ENCODE measurements at regions not wholly inside any gene's neighbourhood (a gene's known extent, or its start where the extent isn't known, plus 50 kb on each side); places are given as distances from the start of the nearest gene placed in this dataset.
"Not testable (repeated sequence)": the region's sequence is repeated elsewhere in the genome, so short reads cannot be mapped to it uniquely, and the experiment has no call there.

DNA sequence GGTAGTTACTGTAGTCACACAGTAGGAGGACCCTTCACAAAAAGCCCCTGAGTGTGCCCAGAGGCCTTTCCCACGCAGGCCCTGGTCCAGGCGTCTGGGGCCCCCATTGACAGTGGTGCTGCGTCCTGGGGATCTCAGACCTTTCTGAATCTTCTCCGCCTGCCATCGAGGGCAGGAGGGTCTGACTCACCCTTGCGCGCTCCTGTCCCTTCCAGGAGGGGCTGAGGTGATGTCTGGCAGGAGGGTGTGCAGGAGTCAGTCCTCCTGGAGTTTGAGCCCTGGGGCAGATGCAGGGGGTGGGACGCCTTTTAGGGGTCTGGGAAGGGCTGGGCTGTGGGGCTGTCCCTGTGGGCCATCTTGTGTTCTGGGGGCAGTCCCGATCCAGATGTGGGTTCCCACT, 386.8 kb downstream of the TMEM121 start:
- H3K9me3 ChIP-seq, result no peaks in the 10 kb centered on the region
- intact Hi-C loops (cut with DNase I), result no loop called here
- no peak for DNase-seq (ENCODE audit: extremely low spot score in 2 of 2)
- H3K4me1 ChIP-seq, result no peaks in the 10 kb centered on the region
- TF ChIP-seq POLR2A (IDR thresholded peaks at IDR 0.05), result no peak
- no peak for TF ChIP-seq POLR2AphosphoS5 (IDR thresholded peaks at IDR 0.05; ENCODE audit: insufficient read depth in 1 of 2, low read depth in 1 of 2)
- TF ChIP-seq, protein P1, sequence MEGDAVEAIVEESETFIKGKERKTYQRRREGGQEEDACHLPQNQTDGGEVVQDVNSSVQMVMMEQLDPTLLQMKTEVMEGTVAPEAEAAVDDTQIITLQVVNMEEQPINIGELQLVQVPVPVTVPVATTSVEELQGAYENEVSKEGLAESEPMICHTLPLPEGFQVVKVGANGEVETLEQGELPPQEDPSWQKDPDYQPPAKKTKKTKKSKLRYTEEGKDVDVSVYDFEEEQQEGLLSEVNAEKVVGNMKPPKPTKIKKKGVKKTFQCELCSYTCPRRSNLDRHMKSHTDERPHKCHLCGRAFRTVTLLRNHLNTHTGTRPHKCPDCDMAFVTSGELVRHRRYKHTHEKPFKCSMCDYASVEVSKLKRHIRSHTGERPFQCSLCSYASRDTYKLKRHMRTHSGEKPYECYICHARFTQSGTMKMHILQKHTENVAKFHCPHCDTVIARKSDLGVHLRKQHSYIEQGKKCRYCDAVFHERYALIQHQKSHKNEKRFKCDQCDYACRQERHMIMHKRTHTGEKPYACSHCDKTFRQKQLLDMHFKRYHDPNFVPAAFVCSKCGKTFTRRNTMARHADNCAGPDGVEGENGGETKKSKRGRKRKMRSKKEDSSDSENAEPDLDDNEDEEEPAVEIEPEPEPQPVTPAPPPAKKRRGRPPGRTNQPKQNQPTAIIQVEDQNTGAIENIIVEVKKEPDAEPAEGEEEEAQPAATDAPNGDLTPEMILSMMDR (IDR thresholded peaks at IDR 0.05), result no peak
- no peak overlapping the region for H3K4me3 ChIP-seq
- no peaks in the 10 kb centered on the region for H3K36me3 ChIP-seq
- no peak overlapping the region for H3K27ac ChIP-seq
- no peaks in the 10 kb centered on the region for H3K27me3 ChIP-seq

DNA sequence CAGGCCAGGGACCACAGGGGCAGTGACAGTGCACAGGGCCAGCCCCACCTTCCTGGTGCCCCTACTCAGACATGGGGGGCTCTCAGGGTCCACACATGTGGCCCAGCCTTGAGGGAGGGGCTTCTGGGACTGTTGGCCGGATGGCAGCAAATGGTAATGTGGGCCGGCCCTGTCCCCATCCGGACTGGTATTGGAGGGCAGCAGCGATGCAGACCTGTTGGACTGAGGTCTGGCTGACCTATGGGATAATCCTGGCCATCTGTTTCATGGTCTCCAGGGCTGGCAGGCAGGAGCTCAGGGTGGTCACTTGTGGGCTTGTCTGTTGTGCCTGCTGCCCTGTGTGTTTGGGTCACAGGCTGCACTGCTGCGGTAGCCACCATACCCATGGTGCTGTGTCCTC, 387.5 kb downstream of the TMEM121 start:
- no peak for DNase-seq (ENCODE audit: extremely low spot score in 2 of 2)
- Histone ChIP-seq H3K36me3 (no peaks in the 10 kb centered on the region), H3K4me3 (no peak overlapping the region), H3K4me1 (no peaks in the 10 kb centered on the region), H3K9me3 (no peaks in the 10 kb centered on the region), H3K27me3 (no peaks in the 10 kb centered on the region), H3K27ac (no peak overlapping the region)
- intact Hi-C loops (cut with DNase I), result no loop called here
- TF ChIP-seq POLR2A (IDR thresholded peaks at IDR 0.05) (no peak), POLR2AphosphoS5 (IDR thresholded peaks at IDR 0.05; ENCODE audit: insufficient read depth in 1 of 2, low read depth in 1 of 2) (no peak)
- TF ChIP-seq, protein P1 (IDR thresholded peaks at IDR 0.05), result no peak

DNA sequence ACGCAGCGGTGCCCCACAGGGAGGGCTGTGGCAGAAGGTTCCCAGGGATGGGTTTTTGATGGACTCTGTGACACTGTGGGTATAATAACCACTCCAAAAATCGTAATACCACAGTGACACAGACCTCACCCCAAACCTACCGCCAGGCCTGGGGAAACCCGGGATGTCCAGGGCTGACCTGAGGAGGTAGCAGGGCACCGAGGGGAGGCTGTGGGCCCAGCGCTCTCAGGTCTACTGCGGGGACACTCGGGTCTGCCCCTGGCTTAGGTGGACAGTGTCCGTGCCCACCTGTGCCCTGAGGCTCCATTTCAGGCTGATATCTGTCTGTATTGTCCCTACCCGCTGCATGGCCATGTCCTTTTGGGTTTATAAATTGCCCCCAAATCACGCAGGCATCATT, 387.9 kb downstream of the TMEM121 start:
- DNase-seq (ENCODE audit: extremely low spot score in 2 of 2); intact Hi-C loops (cut with DNase I); H3K27ac ChIP-seq; H3K36me3 ChIP-seq; H3K9me3 ChIP-seq; H3K4me3 ChIP-seq; H3K4me1 ChIP-seq; H3K27me3 ChIP-seq: not testable (repeated sequence)

DNA sequence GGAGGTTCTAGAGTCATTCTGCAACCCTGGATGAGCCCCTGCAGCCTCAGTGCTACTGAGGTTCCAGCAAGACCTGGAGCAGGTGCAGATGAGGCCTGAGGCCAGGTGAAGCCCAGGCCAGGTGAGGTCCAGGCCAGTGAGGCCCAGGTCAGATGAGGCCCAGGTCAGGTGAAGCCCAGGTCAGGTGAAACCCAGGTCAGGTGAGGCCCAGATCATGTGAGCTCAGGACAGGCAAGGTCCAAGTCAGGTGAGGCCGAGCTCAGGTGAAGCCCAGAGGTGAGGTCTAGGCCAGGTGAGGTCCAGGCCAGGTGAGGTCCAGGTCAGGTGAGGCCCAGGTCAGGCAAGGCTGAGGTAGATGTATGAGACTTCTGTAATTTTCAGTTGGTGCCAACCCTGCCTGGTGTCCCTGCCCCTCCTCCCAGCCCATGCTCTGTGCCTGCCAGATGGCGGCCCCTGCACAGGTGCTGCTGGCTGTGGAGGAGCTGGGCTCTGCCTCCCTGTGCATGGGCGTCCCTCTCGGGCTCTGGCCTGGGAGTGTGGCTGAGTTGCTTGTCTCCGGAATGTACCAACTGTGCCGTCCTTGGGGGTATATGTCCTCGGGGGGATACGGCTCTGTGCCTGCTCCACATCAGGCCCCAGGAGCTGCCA, 388.5 kb downstream of the TMEM121 start:
- Histone ChIP-seq H3K4me3 (no peak overlapping the region), H3K27ac (no peak overlapping the region)
- TF ChIP-seq POLR2A (IDR thresholded peaks at IDR 0.05), result no peak
- TF ChIP-seq, protein P1 (IDR thresholded peaks at IDR 0.05), result no peak
- no peak for TF ChIP-seq POLR2AphosphoS5 (IDR thresholded peaks at IDR 0.05; ENCODE audit: insufficient read depth in 1 of 2, low read depth in 1 of 2)

DNA sequence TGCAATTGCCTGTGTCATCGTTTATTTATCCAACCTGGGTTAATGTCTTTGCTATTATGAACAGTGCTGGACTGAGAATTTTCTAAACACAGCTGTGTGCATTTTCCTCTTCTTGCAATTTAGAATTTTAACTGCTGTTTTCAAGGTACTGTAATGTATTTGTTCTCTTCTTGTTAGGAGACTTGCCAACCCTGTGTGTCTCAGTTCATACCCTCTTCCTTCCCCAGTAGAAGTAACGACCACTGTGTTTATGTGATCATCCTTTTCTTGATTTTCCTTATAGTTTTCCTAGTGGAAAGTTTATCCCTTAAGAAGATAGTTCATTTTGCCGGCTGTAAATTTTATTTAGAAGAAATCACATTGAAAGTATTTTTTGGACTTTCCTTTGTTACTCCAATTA, 389.2 kb downstream of the TMEM121 start:
- intact Hi-C loops (cut with DNase I); H3K27me3 ChIP-seq; H3K4me1 ChIP-seq; H3K27ac ChIP-seq; H3K4me3 ChIP-seq; DNase-seq (ENCODE audit: extremely low spot score in 2 of 2); H3K9me3 ChIP-seq; H3K36me3 ChIP-seq: not testable (repeated sequence)

More for the DNA sequence above, 388.5 kb downstream of the TMEM121 start:
- Histone ChIP-seq H3K27me3 (no peaks in the 10 kb centered on the region), H3K9me3 (no peaks in the 10 kb centered on the region), H3K36me3 (no peaks in the 10 kb centered on the region), H3K4me1 (no peaks in the 10 kb centered on the region)
- intact Hi-C loops (cut with DNase I), result no loop called here
- DNase-seq (ENCODE audit: extremely low spot score in 2 of 2), result no peak

DNA sequence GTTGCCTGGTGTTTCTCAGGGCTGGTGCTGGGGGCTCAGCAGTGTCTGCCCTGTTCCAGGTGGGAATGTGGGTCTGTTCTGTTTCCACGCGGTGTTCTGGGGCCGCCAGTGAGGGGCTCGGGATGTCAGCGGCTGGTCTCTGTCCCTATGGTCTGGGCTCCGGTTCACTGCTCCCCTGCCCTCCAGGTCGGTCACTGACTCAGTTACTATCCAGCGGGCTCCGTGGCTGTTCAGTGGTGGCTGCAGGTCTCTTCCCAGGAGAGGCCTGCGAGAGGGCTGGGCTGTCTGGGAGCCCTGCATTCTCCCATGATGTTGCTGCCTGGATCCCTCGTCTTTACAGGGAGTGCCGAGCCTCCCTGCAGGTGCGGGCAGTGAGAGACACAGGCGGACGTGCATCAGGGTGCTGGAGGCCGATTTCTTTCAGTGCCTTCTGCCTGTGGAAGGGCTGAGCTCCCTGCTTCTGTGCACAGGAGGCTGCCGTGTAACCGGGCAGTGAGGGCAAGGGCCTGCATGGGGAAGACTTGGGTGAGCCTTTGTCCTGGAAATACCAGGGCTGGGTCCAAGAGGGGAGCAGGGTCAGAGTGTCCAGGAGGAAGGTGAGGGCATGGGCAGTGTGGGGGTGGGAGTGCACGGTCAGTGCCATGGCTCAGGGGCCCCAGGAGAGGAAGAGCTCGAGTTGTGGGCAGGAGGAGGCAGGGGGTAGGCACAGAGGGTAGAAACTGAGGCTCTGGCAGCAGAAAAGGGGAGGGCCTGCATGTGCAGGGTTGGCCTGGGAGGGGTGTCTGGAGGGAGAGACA, 391.0 kb downstream of the TMEM121 start:
- H3K27me3 ChIP-seq; H3K27ac ChIP-seq; H3K36me3 ChIP-seq; H3K9me3 ChIP-seq; H3K4me1 ChIP-seq; H3K4me3 ChIP-seq; DNase-seq (ENCODE audit: extremely low spot score in 2 of 2); intact Hi-C loops (cut with DNase I): not testable (repeated sequence)
